Body of pancreas (tissue), 4 donors: ENCODE measurements at regions not wholly inside any gene's neighbourhood (a gene's known extent, or its start where the extent isn't known, plus 50 kb on each side); places are given as distances from the start of the nearest gene placed in this dataset.

Source experiments
- CTCF ChIP-seq, 7 experiments: fragments of 450-650 bp in 4 of 7; fragments of 200-600 bp in 3 of 7; sonication (generic) in 3 of 7; IDR thresholded peaks; one replicate each; pipeline ENCODE4 v1.5.1; 2016 to 2019; ENCODE audit warnings: antibody characterized with exemption in 7 of 7
- POLR2A ChIP-seq, 3 donors: fragments of 450-650 bp; IDR thresholded peaks; one replicate each; pipeline ENCODE4 v1.6.1; 2016; ENCODE audit warnings: antibody characterized with exemption in 3 of 3, mild to moderate bottlenecking in 2 of 3

- TF ChIP-seq POLR2A (IDR thresholded peaks at IDR 0.05) (no peak), CTCF (IDR thresholded peaks at IDR 0.05) (no peak)
Measured at GRCh38 chr20:62546606-62547005, 70.8 kb upstream of the GATA5 start.
